ENCODE measurements at regions not wholly inside any gene's neighbourhood (a gene's known extent, or its start where the extent isn't known, plus 50 kb on each side); places are given as distances from the start of the nearest gene placed in this dataset.

DNA sequence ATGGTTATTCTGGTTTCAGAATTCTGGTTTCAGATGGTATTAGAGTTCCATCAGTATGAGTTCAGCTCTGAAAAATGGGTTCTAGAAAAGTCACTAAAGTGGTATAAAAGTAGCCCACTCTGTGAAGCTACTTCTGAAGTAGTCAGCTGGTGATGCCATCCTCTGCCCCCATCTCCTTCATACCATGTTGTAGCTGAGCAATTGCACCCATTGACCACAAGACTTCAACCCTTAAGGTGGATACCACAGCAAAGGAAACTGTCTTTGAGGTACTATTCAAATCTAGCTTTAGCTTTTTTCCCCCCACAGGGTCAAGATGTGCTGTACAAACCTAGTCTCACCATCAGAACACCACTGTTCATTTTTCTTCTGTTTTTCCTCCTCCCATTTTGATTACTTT lies 444.9 kb downstream of the DMAC1 start:
- DNase-seq (ENCODE audit: low read depth in 1 of 2, low spot score in 1 of 2): no peak

DNA sequence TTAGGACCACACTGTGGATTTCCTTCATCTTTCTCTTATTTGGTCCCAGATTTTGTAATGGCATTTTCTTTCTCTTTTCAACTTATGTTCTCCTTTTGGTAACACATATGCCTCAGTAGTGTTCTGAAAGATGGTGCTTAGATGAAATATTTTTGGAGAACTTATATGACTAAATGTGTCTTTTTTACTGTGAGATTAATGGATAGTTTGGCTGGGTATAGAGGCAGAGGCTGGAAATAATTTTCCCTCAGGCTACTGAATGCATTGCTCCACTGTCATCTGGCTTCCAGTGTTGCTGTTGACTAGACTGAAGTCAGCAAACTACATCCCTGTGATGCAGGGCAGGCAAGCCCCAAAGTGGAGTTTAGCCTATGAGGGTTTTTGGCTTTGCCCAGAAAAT lies 450.9 kb downstream of the DMAC1 start:
- DNase-seq (ENCODE audit: low read depth in 1 of 2, low spot score in 1 of 2): no peak

DNA sequence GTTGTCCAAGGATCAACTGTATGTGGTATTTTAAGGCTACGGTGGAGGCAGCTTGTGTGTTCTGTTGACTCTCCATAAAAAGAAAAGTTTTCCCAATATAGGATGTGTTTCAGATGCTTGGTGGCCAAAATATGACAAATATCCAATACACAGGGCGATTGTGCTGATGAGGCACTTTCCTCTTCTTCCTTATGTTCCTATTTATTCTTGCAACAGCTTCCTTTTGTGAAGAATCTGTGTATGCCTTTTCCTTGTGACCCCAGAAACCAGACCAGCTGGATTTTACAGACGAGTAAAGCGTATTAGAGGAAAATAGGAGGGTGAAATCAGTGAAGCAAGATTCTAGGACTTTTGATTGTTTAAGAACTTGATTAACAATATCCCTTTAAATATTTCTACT lies 452.0 kb downstream of the DMAC1 start:
- no peak for DNase-seq (ENCODE audit: low read depth in 1 of 2, low spot score in 1 of 2)

DNA sequence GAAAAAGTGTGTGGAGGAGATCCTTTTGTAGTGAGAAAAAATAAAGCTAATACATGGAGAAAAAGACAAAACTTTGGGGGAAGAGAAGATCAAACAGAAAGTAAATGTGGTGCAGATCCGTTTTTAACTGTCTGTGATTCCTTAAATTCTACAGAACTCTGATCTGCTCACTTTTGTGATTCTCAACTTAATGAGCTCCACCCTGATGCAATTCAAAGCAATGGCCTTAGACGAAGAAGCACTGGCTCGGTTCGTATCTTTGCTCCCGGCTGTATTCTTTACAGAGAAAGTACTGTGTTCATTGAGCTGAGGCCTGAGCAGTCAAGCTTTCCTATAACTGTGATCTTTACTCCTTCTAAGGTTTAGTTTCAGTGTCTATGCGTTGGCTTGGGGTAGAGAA lies 453.4 kb downstream of the DMAC1 start:
- no peak for DNase-seq (ENCODE audit: low read depth in 1 of 2, low spot score in 1 of 2)

DNA sequence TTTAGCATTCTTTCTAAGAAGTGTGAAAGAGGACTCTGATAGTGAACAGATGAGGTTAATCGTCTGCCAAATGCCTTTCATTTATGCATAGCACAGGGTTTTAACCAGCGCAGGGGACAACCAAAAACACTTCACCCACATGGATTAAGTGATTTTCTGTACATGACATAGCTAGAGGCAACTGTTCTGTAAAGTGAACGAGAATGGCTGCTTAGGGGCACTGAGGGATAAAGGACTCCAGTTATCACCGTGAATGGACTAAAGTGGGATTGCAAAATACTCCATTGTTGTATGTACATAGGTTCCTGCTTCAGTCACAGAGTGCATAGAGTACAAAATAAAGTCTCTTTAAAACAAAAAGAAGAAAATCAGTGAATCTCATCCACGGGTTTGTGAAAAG lies 456.8 kb downstream of the DMAC1 start:
- DNase-seq (ENCODE audit: low read depth in 1 of 2, low spot score in 1 of 2): no peak

DNA sequence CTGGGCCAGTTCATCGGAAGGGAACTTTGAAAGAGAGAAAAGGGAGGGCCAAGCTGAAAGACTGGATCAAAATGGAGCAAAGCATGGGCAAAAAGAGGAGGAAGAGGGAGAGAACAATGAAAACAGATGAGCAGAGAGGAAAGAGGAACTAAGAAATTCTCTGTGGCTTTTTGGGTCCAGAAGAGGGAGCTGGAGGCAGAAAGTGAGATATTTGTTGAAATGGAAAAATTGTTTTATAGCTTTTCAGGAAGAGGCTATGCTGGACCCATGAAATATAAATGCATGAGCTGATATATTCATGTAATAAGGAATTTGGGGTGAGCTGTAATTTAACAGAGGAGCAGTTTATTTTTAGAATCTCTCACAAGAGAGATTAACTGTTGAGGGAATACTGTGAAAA lies 457.3 kb downstream of the DMAC1 start:
- DNase-seq (ENCODE audit: low read depth in 1 of 2, low spot score in 1 of 2): no peak

DNA sequence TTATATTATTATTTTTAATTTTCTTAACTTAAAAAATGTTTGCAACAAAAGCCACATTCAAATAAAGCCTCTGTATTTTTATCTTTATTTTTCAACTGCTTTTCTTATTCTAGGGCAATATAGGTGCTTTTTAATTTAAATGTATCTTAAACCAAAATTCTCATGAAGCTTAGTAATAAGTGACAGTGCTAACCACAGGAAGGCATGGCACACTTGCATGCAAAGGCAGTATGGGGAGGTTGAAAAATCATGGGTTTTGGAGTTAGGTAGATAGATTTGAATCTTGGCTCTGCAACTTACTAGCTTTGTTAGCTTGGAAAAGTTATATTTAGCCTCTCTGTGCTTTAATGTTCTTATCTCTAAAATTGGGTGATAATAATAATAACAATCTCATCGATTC lies 458.0 kb downstream of the DMAC1 start:
- DNase-seq (ENCODE audit: low read depth in 1 of 2, low spot score in 1 of 2): no peak

DNA sequence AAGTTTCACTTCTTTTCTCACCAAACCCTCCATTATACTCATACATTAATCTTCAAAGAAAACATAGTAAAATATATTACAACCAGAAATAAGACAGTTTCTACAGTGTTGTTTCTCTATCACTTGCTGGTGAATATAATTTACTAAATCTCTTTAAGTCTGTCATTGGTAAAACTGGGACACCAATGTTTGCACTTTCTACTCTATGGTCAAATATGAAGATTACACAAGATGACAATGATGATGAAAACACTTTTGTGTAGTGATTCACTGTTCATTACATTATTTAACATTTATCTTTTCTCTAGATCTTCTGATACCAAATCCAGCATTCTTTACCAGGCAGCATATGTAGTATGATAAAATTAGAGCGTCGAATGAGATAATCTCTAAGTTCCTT lies 459.1 kb downstream of the DMAC1 start:
- no peak for DNase-seq (ENCODE audit: low read depth in 1 of 2, low spot score in 1 of 2)

DNA sequence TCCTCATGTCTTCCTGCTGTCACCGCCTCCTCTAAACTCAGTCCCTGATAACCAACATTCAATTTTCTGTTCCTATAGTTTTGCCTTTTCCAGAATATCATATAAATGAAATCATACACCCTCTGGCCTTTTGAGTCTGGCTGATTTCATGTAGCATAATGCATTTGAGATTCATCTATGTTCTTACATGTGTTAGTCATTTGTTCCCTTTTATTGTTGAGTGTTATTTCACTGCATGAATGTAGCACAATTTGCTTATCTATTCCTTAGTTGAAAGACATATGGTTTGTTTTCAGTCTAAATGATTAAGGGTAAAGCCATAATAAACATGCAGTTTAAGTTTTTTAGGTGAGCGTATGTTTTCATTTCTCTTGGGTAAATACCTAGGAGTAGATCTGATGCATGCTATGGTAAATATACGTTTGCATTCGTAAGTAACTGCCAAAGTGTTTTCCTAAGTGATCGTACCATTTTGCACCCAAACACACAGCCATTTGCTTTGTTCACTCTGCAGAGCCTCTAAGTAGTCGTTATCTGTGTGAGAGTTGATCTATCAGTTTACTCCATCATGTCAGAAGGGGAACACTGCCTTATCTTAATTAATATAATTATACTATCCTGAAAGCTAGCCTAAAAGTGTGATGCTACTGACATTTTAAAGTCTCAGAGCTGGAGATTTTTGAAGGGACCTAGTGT lies 460.8 kb downstream of the DMAC1 start:
- DNase-seq (ENCODE audit: low read depth in 1 of 2, low spot score in 1 of 2): no peak

DNA sequence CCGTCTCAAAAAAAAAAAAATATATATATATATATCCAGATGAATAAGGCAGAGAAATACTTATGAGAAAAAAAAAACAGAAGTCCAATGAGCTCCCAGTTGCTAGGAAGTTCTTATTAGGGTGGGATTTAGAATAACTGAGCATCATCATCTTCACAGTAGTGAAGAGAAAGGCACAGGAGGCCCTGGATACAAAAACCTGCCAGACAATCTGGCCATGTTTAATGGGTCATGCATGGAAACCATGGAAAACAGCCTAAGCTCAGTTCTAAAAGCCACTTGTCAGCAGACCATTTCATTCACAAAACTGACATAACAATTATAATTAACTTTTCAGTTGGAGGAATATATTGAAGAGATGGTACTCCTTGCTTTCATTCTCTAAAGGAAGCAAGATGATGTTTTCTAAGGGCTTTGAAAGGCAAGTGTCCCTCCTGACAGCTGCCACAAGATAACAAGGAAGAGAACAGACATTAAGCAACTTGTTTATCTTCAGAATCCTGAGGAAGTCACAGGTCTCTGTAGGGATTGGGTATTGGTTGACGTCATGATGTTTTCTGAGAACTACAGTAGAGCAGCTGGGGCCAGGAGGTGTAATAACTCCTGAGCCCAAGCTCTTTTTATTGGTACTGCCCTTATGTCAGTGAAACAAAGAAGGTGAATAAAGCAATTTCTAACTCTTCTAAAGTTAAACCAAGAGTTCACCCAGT lies 463.1 kb downstream of the DMAC1 start:
- DNase-seq (ENCODE audit: low read depth in 1 of 2, low spot score in 1 of 2): no peak

DNA sequence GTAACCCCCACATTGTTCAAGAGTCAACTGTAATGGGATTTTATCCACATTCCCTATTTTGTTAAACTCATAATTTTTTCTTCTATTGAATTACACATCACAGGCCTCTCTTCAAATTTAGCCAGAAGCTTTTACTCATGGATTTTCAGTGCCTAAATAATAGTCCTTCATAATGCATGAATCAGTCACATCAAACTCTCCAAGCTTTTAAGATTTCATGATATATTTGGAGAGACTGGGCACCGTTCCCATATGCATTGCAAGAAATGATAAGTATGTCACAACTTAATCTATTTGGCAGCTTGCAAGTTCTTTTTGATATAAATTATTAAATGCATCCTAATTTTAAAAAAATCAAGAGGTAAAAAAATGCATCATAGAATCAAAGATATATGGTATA lies 465.9 kb downstream of the DMAC1 start:
- no peak for DNase-seq (ENCODE audit: low read depth in 1 of 2, low spot score in 1 of 2)

DNA sequence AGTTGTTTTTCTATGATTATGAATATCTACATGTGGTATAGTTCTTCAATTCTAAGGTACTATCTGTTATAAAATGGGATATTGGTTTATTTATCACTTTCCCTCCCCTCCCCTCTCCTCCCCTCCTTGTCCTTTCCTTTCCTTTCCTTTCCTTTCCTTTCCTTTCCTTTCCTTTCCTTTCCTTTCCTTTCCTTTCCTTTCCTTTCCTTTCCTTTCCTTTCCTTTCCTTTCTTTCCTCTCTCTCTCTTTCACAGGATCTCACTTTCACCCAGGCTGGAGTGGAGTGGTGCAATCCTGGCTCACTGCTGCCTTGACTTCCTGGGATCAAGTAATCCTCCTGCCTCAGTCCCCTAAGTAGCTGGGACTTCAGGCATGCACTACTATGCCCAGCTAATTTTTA lies 466.8 kb downstream of the DMAC1 start:
- DNase-seq (ENCODE audit: low read depth in 1 of 2, low spot score in 1 of 2): no peak

DNA sequence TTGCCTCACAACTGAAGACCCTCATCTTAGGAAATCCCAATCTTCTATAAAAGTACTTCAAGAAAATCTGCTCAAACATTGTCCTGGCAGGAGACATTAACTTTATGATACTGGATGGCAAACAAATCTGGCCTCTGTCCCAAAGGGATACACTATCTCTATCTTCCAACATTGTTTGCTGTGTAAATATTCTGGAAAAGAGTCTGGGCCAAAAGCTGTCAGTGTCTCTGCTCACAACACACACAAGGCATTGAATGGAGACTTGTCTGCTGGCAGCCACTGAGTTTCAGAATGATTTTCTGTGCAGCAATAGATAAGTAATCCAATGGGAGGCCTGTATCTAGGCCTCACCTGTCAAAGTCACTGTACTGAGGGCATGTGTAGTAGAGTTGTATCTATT lies 471.1 kb downstream of the DMAC1 start:
- DNase-seq (ENCODE audit: low read depth in 1 of 2, low spot score in 1 of 2): no peak

DNA sequence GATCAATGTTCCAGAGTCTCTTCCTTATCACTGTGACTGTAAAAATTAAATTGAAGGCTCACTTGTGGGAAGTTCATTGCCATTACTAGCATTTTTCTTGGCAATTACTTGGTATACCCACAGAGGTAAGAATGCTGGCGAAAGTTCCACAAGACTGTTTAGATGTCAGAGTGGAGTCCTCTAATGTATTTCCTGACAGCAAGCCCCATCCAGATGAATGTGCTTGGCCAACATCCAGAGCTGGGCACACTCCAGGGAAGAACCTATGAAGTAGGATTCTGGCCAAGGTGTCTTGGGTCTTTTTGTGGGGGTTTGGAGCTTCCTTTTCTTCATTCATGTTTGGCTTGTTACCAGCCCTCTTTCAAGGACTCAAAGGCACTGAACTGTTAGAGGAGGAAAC lies 473.6 kb downstream of the DMAC1 start:
- no peak for DNase-seq (ENCODE audit: low read depth in 1 of 2, low spot score in 1 of 2)

DNA sequence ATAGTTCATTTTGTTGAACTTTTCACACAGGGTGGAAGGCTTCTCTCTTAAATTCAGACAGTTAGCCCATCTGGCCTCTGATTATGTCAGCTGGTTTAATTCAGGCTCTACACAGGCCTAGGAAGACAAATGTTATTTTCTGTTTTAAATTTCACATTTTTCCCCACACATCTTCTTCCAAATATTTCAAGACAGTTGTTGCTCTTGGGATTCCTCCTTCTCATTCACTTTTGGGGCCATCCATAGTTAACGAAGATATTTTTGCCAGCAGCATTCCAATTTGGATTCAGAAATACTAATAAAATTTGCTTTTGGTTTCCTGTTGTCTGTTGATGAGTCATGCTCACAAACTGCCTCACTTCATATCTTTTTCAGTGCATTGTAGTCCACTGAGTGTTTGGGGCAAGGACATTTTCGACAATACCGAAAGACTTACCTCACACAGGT lies 475.4 kb downstream of the DMAC1 start:
- no peak for DNase-seq (ENCODE audit: low read depth in 1 of 2, low spot score in 1 of 2)

DNA sequence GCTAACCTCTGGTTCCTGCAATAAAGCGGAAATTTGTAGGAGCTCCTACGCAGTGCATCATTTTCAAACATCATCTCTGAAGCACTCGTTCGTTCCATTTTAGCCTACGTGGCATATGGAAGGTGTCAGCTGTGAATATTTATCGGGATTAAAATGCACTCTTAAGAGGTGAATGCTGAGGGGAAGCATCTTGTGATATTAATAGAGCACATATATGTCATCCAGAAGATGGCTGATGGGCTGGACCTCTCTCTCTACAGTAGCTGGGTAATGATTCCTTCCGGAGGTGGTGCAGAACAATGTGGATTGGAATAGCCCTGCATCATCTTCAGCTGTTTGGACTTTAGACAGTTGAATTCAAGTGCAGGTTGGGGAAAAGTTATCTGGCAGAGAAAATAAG lies 478.7 kb downstream of the DMAC1 start:
- no peak for DNase-seq (ENCODE audit: low read depth in 1 of 2, low spot score in 1 of 2)

DNA sequence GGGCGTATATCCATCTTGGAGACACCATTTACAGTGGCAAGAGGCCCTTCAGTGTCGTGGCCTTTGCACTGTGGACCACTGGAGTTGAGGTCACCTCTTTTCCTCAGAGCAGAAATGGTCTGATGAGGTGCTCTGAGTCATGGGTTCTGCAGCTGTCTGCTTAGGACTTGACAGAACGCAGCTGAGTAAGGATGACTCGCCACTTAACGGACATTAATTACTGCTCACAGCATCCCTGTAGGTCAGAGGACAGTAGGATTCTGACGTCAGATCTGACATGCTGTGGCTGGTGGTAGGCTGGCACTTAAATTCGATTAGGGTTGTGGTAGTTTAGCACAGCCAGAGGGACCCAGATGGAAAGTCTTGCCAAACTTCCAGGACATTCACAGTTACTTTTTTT lies 479.4 kb downstream of the DMAC1 start:
- DNase-seq (ENCODE audit: low read depth in 1 of 2, low spot score in 1 of 2): no peak

DNA sequence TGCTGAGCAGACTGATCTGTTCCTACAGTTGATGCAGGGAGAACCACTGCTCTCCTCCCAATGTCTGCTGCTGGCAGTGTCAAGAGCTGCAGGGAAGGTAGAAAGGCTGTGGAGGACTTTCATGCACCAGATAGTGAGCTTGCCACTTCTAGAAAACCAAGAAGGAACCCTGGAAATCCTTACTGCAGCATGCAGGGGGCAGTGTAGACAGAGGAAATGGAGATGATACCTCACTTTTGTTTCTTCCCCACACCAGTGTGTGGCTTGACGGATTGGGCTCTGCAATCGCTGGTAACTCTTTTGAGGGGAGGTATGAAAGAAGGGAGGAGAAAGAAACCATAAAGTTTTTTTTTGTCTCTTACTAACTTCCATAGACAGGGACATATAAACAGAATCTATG lies 480.7 kb downstream of the DMAC1 start:
- no peak for DNase-seq (ENCODE audit: low read depth in 1 of 2, low spot score in 1 of 2)

DNA sequence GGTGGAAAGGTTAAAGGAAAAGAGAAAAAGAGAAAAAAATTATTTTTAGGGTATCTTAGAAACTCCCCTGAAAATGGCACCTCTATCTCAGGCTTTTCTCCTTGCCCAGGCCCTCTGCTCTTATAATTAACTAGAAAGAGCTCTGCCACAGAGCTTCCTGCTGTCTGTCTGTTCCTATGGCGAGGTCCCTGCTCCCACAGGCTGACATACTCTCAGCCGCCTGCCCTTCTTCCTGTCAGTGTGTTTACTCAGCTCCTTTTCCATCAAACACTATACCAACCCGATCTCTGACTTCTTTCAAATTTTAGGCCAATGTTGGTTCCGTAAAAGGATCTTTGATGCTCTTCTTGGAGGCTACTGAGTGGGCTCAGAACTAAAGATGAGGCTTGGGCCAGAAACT lies 482.6 kb downstream of the DMAC1 start:
- no peak for DNase-seq (ENCODE audit: low read depth in 1 of 2, low spot score in 1 of 2)

DNA sequence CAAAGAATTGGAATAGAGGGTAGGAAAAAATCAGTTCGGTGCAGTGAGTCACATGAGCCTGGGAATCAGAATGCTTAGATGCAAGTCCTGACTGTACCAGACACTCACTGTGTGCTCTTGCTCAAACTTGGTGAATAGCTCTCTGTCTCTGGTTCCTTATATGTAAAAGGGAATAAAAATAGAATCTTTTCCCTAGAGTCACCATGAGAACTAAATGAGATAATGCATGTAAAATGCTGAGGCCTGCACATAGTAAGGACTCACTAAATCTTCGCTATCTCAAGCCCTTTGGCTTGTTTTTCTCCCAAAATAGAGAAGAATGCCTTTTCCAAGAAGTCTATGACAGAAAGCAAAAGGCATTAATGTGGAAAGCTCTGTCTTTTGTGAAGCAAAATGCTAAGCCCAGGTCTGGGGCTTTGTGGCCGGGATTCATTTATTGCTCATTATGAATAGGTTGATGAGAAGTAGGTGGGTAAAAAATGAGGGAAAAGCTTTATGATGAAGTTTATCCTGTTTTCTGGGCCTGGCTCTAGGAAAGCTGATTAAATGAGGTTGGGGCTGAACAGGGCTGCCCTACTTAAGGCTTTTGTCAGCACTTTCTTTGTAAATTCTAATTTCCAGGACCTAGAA lies 483.3 kb downstream of the DMAC1 start:
- DNase-seq (ENCODE audit: low read depth in 1 of 2, low spot score in 1 of 2): no peak

DNA sequence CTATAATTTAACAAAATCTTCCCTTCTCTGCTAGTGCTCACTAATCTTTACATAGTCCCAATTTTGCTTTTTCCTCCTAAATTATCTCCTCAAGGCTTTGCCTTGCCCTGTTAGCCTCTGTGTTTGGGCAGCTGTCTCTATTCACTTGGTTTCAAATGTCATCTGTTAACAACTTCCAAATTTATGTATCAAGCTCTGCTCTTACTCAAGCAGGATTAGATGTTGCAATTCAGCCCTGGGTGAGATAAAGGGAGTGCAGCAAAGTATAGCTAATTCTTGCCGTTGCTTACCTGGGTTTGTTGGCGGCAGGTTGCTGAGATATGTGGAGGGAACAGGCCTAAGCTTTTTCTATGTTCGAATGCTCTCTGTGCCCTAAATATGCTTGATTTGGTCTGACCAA lies 483.8 kb downstream of the DMAC1 start:
- no peak for DNase-seq (ENCODE audit: low read depth in 1 of 2, low spot score in 1 of 2)

DNA sequence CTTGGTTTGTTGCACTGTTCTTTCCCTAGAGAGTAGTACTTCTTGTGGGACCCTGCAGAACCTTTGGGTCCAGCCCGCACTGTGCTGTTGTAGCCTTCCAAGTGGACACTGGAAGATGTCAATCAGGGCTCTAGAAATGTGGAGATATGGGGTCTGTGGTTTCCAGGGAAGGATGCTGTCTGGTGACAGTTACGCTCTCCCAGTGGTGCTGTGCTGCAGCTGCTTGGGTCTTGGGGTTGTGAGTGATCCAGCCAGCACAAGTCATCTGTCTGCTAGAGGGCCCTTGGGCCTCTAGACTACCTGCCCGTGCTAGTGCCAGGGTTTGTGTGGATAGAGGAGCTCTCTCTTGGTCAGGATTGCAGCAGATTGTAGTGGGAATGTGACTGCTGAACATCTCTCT lies 484.5 kb downstream of the DMAC1 start:
- no peak for DNase-seq (ENCODE audit: low read depth in 1 of 2, low spot score in 1 of 2)

DNA sequence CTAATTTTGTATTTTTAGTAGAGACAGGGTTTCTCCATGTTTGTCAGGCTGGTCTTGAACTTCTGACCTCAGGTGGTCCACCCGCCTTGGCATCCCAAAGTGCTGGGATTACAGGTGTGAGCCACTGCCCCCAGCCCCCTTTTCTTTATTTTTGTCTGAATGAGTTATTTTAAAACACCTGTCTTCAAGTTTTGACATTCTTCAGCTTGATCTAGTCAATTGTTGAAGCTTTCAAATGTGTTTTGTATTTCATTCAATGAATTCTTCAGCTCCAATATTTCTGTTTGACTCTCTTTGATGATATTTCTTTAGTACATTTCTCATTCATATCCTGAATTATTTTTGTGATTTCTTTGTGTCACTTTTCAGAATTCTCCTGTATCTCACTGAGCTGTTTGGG lies 486.2 kb downstream of the DMAC1 start:
- no peak for DNase-seq (ENCODE audit: low read depth in 1 of 2, low spot score in 1 of 2)

Measured in stimulated activated CD4-positive, alpha-beta T cell treated with anti-CD3 and anti-CD28 coated beads, Interleukin-15, amount 100 ng/mL, for 1 hour (primary cell).